ENCODE measurements at regions not wholly inside any gene's neighbourhood (a gene's known extent, or its start where the extent isn't known, plus 50 kb on each side); places are given as distances from the start of the nearest gene placed in this dataset.

DNA sequence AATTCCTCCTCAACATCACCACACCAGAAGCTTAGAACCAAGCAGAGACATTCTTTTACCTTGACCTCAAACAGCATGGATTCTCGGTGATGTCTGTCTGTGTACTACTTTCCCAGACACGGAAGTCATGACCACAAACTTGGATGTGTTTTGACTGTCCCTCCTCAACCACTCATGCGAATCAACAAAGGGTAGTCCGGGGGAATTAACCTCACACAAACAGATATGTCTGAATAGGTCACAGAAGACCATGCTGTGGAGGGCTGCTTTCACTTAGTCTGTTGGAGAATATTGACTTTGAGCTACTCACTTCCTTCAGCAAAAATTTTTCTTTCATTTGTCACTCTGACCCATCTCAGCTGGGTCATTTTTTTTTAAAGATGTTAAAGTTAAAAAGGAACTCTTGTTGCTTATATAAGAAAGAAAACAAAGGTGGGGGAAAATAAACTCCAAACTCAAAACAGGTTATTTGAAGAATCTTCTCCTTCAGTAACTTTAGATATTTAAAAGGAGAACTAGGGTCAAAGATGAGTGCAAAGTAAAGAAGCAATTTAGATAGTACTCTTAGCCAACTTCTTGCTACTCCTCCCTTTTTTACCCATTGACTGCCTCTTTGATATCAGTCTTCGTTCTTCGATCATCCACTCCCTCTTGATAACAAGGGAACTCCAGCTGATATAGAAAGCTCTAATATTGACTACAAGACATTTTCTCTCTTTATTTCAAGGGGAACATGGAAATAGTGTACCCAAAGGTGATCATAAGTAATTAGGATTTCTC, 343.4 kb upstream of the CDH6 start:
- TF ChIP-seq, protein P1, sequence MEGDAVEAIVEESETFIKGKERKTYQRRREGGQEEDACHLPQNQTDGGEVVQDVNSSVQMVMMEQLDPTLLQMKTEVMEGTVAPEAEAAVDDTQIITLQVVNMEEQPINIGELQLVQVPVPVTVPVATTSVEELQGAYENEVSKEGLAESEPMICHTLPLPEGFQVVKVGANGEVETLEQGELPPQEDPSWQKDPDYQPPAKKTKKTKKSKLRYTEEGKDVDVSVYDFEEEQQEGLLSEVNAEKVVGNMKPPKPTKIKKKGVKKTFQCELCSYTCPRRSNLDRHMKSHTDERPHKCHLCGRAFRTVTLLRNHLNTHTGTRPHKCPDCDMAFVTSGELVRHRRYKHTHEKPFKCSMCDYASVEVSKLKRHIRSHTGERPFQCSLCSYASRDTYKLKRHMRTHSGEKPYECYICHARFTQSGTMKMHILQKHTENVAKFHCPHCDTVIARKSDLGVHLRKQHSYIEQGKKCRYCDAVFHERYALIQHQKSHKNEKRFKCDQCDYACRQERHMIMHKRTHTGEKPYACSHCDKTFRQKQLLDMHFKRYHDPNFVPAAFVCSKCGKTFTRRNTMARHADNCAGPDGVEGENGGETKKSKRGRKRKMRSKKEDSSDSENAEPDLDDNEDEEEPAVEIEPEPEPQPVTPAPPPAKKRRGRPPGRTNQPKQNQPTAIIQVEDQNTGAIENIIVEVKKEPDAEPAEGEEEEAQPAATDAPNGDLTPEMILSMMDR (IDR thresholded peaks at IDR 0.05), result no peak
- no peak for TF ChIP-seq POLR2A (IDR thresholded peaks at IDR 0.05)
- TF ChIP-seq EP300 (IDR thresholded peaks at IDR 0.05), result no peak
- no peak for TF ChIP-seq POLR2AphosphoS5 (IDR thresholded peaks at IDR 0.05)
